VCaP (cell line): ENCODE measurements at regions not wholly inside any gene's neighbourhood (a gene's known extent, or its start where the extent isn't known, plus 50 kb on each side); places are given as distances from the start of the nearest gene placed in this dataset.
"Not testable (repeated sequence)": the region's sequence is repeated elsewhere in the genome, so short reads cannot be mapped to it uniquely, and the experiment has no call there.

Experiments used
- H3K27ac ChIP-seq: fragments of 450-650 bp; 2 replicates; pipeline ENCODE4 v1.5.1; 2017
- TF ChIP-seq, protein P1 (sequence below): fragments of 450-650 bp; conservative IDR thresholded peaks from 2 replicates; pipeline ENCODE4 v1.5.1; 2017; ENCODE audit warnings: mild to moderate bottlenecking, moderate library complexity

DNA sequence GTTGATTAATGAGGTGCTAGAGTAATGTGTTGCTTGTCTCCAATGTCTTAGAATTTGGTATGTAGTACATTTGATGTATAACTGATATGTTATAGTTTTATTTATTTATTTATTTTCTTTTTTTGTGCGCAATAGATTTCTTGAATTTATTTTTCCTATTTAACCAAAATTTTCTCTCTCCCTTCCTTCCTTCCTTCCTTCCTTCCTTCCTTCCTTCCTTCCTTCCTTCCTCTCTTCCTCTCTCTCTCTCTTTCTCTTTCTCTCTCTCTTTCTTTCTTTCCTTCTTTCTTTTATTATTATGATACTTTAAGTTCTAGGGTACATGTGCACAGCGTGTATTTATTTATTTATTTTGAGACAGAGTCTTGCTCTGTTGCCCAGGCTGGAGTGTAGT, 256.2 kb upstream of the TBL1XR1 start:
- H3K27ac ChIP-seq, result no peak overlapping the region
- TF ChIP-seq, protein P1, sequence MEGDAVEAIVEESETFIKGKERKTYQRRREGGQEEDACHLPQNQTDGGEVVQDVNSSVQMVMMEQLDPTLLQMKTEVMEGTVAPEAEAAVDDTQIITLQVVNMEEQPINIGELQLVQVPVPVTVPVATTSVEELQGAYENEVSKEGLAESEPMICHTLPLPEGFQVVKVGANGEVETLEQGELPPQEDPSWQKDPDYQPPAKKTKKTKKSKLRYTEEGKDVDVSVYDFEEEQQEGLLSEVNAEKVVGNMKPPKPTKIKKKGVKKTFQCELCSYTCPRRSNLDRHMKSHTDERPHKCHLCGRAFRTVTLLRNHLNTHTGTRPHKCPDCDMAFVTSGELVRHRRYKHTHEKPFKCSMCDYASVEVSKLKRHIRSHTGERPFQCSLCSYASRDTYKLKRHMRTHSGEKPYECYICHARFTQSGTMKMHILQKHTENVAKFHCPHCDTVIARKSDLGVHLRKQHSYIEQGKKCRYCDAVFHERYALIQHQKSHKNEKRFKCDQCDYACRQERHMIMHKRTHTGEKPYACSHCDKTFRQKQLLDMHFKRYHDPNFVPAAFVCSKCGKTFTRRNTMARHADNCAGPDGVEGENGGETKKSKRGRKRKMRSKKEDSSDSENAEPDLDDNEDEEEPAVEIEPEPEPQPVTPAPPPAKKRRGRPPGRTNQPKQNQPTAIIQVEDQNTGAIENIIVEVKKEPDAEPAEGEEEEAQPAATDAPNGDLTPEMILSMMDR, result no peak

DNA sequence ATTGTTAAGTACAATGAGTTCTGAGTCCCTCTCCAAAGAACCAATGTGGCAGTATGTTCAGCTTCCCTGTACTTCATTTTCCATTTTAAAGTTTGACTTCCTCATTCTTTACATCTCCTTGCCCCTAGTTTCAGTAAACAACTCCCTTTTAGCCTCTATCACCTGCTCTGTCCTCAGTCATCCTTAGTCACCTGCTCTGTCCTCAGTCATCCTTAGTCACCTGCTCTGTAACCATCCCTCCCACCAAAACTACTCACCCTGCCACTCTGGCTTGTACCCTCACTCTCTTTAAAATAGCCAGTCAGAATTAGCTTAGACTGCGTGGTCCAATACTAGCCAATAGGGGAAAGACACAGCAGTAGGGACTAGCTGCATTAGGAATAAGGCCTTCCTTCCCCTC, 259.9 kb upstream of the TBL1XR1 start:
- not testable (repeated sequence) for H3K27ac ChIP-seq

DNA sequence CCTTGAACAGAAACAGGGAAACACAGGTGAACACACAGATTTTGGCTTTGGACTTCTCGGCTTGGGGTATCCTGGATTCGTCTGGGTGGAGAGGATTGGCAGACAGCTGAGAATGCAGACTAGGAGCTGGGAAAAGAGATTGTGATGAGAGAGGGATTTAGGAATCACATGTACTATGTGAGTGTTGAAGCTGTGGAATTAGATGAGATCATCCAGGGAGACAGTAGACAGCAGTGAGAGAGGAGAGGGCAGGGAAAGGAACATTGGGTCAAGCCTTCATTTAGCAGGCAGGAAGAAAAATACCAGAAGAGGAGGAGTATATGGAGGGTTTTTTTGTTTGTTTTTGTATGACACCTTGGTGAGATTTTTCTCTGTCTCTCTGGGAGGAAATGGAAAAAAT, 262.1 kb upstream of the TBL1XR1 start:
- TF ChIP-seq, protein P1, result no peak
- H3K27ac ChIP-seq, result no peak overlapping the region

DNA sequence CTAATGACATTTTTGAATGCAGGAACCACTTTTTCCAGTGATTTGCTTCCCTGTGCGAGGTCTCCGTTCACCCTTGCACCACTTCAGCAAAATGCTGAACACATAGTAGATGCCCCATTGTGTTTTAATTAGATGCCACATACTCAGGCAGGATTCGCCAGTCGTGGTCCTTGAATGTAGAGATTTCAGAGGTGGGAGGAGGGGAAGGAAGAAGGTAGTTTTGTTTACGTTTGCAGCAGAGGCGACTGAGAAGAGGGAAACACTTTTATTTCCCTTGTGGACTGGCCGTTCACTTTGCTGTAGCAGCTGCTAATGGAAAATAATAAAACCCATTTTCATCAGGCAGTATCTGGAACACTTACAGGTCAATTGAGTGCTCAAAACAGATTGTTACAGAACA, 262.8 kb upstream of the TBL1XR1 start:
- TF ChIP-seq, protein P1, result no peak
- no peak overlapping the region for H3K27ac ChIP-seq

DNA sequence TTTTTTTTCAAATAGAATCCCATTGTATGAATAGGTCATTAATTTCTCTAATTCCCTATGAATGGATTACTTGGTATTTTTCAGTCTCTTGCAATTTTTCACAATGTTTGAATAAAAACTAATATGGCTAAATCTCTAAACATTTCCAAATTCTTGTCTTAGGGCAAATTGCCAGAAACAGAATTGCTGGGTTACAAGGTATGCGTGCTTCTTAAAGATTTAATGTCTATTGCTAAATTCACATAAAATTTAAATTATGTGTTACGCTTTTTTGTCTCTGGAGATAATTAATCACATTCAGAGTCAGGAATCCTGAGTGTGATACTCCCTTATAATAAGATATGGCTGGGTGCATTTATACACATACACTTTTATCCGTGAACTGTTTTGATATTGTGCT, 264.5 kb upstream of the TBL1XR1 start:
- TF ChIP-seq, protein P1, result no peak
- H3K27ac ChIP-seq, result no peak overlapping the region

DNA sequence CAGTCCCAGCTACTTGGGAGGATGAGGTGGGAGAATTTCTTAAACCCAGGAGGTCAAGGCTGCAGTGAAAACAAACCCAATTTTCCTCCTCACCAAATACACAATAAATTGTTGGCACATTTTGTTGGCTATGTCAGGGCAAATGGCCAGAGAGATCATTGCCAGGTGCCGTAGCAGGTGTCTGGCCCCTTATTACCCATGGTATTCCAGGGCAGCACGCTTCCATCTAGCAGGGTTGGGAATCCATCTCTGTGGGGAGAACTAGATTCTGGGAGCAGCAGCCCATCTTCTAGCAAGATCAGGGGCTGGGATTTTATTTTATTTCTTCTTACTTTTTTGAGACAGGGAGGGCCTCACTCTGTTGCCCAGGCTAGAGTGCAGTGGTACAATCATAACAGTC, 266.1 kb upstream of the TBL1XR1 start:
- H3K27ac ChIP-seq, result peak overlapping the region; percentile 90

DNA sequence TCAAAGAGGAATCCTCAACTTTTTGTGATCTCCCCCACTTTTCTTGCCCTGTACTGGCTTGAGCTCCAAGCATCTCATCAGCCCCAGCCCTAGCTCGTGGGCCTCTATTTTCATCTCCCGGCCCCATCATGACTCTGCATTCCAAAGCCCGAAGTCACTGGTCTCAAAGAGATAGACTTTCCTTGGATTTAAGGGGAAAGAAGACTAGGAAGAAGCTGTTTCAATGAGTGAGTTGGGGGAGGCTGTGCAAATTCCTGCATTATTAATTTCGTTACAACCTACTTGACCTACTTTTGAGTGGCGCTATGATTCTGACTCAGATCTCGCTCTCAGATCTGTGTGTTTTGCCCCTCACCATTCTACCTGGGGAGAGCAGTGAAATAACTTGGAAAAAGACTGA, 266.6 kb upstream of the TBL1XR1 start:
- TF ChIP-seq, protein P1, result no peak
- H3K27ac ChIP-seq, result peak overlapping the region; percentile 90

DNA sequence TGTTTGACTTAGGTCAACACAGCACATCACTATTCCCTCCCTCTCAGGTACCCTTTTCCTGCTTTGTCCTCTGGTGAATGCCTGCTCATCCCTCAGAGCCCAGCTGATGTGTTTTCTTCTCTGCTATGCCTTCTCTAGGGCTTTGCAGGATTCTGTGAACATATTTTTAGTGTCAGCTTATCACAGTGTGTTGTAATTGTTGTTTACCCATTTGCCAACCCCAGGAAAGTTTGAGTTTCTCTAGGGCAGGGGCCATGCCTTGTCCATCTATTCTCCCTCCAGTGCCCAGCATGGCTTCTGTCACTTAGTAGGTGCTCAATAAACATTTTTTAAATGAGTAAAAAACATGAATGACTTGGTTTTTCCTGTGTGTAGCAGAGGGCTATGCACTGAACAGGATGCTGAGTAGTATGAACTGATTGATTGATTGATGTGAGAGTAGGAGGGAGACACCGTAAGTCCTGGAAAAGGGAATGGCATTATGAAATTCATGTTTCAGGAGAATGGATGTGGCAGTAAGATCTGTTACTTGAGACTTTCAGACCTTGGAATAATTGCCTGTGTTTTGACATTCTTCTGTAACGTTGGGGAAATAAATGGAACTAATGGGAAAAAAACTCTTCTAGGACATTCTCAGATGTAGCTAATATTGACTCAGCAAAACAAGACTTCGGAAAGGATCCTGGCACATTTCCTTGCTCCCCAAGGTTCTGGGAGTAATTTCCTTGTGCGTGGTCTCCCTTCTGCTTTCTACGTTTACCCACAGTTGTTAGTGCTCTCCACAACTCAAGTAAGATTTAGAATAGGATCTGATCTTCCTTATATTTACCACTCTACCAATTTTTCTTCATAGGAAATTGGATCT, 267.3 kb upstream of the TBL1XR1 start:
- TF ChIP-seq, protein P1, result no peak
- H3K27ac ChIP-seq, result peak overlapping the region; percentile 90

DNA sequence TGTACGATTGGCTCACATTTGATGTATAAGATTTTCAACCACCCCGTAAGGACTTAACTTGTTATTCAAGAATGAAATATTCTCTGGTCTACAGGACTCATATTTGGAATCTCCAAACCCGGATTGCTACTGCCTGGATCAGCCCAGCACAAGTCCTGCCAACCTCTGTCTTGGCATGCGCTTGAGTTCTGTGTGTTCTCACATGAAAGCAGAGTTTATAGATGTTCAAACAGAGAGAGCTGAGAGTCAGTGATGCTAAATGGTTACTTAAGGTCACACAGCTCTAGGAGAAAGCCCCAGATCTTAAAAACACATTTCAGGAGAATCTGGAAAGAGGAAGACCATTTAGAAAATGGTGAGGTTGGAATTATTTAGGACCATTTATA, 268.0 kb upstream of the TBL1XR1 start:
- TF ChIP-seq, protein P1, result no peak

More for the DNA sequence above, 268.0 kb upstream of the TBL1XR1 start:
- H3K27ac ChIP-seq, result peak overlapping the region; percentile 90
